Breast epithelium (tissue), 3 donors: ENCODE measurements at regions not wholly inside any gene's neighbourhood (a gene's known extent, or its start where the extent isn't known, plus 50 kb on each side); places are given as distances from the start of the nearest gene placed in this dataset.

Experiments
- CTCF ChIP-seq, 3 donors: fragments of 450-650 bp; IDR thresholded peaks; one replicate each; pipeline ENCODE4 v1.5.1; 2016 to 2017; ENCODE audit warnings: antibody characterized with exemption in 3 of 3, mild to moderate bottlenecking in 3 of 3, moderate library complexity in 3 of 3
- POLR2A ChIP-seq: fragments of 450-650 bp; IDR thresholded peaks from one replicate; pipeline ENCODE4 v1.6.1; 2016; ENCODE audit warnings: antibody characterized with exemption, mild to moderate bottlenecking, moderate library complexity
- POLR2AphosphoS5 ChIP-seq, 3 donors: sonication (generic); formaldehyde crosslinking; IDR thresholded peaks; one replicate each; pipeline ENCODE4 v1.6.1; 2017; ENCODE audit warnings: antibody characterized with exemption in 3 of 3

GRCh38 chr5:21689587-21689986 lies 1163.6 kb downstream of the CDH12 start:
- TF ChIP-seq CTCF (IDR thresholded peaks at IDR 0.05), result no peak
- TF ChIP-seq POLR2A, result no peak
- TF ChIP-seq POLR2AphosphoS5 (IDR thresholded peaks at IDR 0.05), result no peak
